Mesenchymal stem cell (in vitro differentiated cells and primary cell): ENCODE measurements at regions not wholly inside any gene's neighbourhood (a gene's known extent, or its start where the extent isn't known, plus 50 kb on each side); places are given as distances from the start of the nearest gene placed in this dataset.

Source experiments
- DNase-seq: peaks from one replicate; pipeline ENCODE4 v3.0.0-alpha.2; 2013
- H2AFZ ChIP-seq: one replicate; pipeline ENCODE4 v1.6.1; 2013; ENCODE audit warnings: low read depth, mild to moderate bottlenecking, control low read depth, inconsistent platforms, low read length, moderate library complexity
- H2AK5ac ChIP-seq: 2 replicates; pipeline ENCODE4 v1.6.1; 2013; ENCODE audit warnings: low read length, moderate library complexity, mild to moderate bottlenecking, inconsistent platforms; ENCODE audit not compliant: severe bottlenecking
- H2BK120ac ChIP-seq: one replicate; pipeline ENCODE4 v1.6.1; 2013; ENCODE audit warnings: low read depth, mild to moderate bottlenecking, inconsistent platforms, low read length, moderate library complexity
- H2BK12ac ChIP-seq, 2 experiments: one replicate each; pipeline ENCODE4 v1.6.1; 2013; ENCODE audit warnings: inconsistent platforms in 2 of 2, low read length in 2 of 2, mild to moderate bottlenecking in 2 of 2, moderate library complexity in 2 of 2, control low read depth in 1 of 2
- H2BK15ac ChIP-seq: one replicate; pipeline ENCODE4 v1.6.1; 2013; ENCODE audit warnings: mild to moderate bottlenecking, low read depth, inconsistent platforms; ENCODE audit not compliant: poor library complexity, severe bottlenecking
- H2BK5ac ChIP-seq: 2 replicates; pipeline ENCODE4 v1.6.1; 2013; ENCODE audit warnings: low read depth, mild to moderate bottlenecking, low read length, control low read depth, inconsistent platforms; ENCODE audit not compliant: poor library complexity, severe bottlenecking
- H3K14ac ChIP-seq, 2 experiments: one replicate each; pipeline ENCODE4 v1.6.1; 2013; ENCODE audit warnings: inconsistent platforms in 2 of 2, low read length in 2 of 2, control low read depth in 1 of 2, mild to moderate bottlenecking in 1 of 2, moderate library complexity in 1 of 2
- H3K18ac ChIP-seq, 2 experiments: one replicate each; pipeline ENCODE4 v1.6.1; 2013; ENCODE audit warnings: inconsistent platforms in 2 of 2, low read length in 2 of 2, control low read depth in 1 of 2, low read depth in 1 of 2, mild to moderate bottlenecking in 1 of 2
- H3K23ac ChIP-seq, 2 experiments: one replicate each; pipeline ENCODE4 v1.6.1; 2013; ENCODE audit warnings: inconsistent platforms in 2 of 2, low read length in 2 of 2, mild to moderate bottlenecking in 2 of 2, moderate library complexity in 2 of 2, control low read depth in 1 of 2
- H3K27ac ChIP-seq: 2 replicates; pipeline ENCODE4 v1.5.1; 2013; ENCODE audit warnings: mild to moderate bottlenecking, moderate library complexity, low read length, control low read depth, inconsistent platforms; ENCODE audit not compliant: poor library complexity, severe bottlenecking
- H3K27me3 ChIP-seq, 2 experiments: 2 replicates each; pipeline versions ENCODE4 v1.6.1 to v1.7.0; 2013; ENCODE audit warnings: low read length in 2 of 2, mild to moderate bottlenecking in 2 of 2, moderate library complexity in 2 of 2, control low read depth in 1 of 2, inconsistent platforms in 1 of 2; ENCODE audit not compliant: control insufficient read depth in 1 of 2, insufficient read depth in 1 of 2
- H3K36me3 ChIP-seq, 2 experiments: 2 replicates each; pipeline versions ENCODE4 v1.6.1 to v1.7.0; 2013; ENCODE audit warnings: low read length in 2 of 2, control low read depth in 1 of 2, inconsistent platforms in 1 of 2, low read depth in 1 of 2, mild to moderate bottlenecking in 1 of 2; ENCODE audit not compliant: insufficient read depth in 2 of 2, control insufficient read depth in 1 of 2
- H3K4ac ChIP-seq, 2 experiments: one replicate each; pipeline ENCODE4 v1.6.1; 2013; ENCODE audit warnings: inconsistent platforms in 2 of 2, low read length in 2 of 2, mild to moderate bottlenecking in 2 of 2, moderate library complexity in 2 of 2, control low read depth in 1 of 2, low read depth in 1 of 2
- H3K4me1 ChIP-seq: 2 replicates; pipeline ENCODE4 v1.6.1; 2013; ENCODE audit warnings: low read depth, low read length, control low read depth; ENCODE audit not compliant: control insufficient read depth, insufficient read depth
- H3K4me2 ChIP-seq: 2 replicates; pipeline ENCODE4 v1.6.1; 2013; ENCODE audit warnings: low read length, mild to moderate bottlenecking, inconsistent platforms; ENCODE audit not compliant: poor library complexity, severe bottlenecking
- H3K4me3 ChIP-seq, 2 experiments: 2 replicates each; pipeline versions ENCODE4 v1.5.1 to v1.7.0; 2013; ENCODE audit warnings: low read length in 2 of 2, mild to moderate bottlenecking in 2 of 2, control low read depth in 1 of 2, low read depth in 1 of 2; ENCODE audit not compliant: insufficient read depth in 1 of 2
- H3K79me1 ChIP-seq: replicated peaks from 2 replicates; pipeline ENCODE4 v1.6.1; 2013; ENCODE audit warnings: mild to moderate bottlenecking, control low read depth, low read length, inconsistent platforms; ENCODE audit not compliant: poor library complexity, severe bottlenecking
- H3K9ac ChIP-seq: 2 replicates; pipeline ENCODE4 v1.7.0; 2013; ENCODE audit warnings: mild to moderate bottlenecking, low read length, moderate library complexity
- H3K9me3 ChIP-seq: 2 replicates; pipeline ENCODE4 v1.7.0; 2013; ENCODE audit warnings: mild to moderate bottlenecking, low read length; ENCODE audit not compliant: control insufficient read depth
- H4K8ac ChIP-seq: one replicate; pipeline ENCODE4 v1.6.1; 2013; ENCODE audit warnings: inconsistent platforms, mild to moderate bottlenecking, low read length, moderate library complexity
- H4K91ac ChIP-seq: one replicate; pipeline ENCODE4 v1.6.1; 2013; ENCODE audit warnings: mild to moderate bottlenecking, low read length, inconsistent platforms
- WGBS: methylation state at CpG from one replicate; pipeline ENCODE4 v1.1.7; 2013; ENCODE audit warnings: mixed read lengths; 5-methylcytosine and 5-hydroxymethylcytosine counted together

GRCh38 chr2:158890296-158890905 lies 78.0 kb upstream of the TANC1 start:
- no peak overlapping the region for H4K8ac ChIP-seq
- H2BK120ac ChIP-seq = no peak overlapping the region
- H3K14ac ChIP-seq = no peak overlapping the region
- 92% methylated on average over 2 of the region's 3 CpGs for WGBS
- no peak overlapping the region for H3K18ac ChIP-seq
- H2BK5ac ChIP-seq = no peak overlapping the region
- no peak for DNase-seq
- H2AFZ ChIP-seq = no peak overlapping the region
- H2AK5ac ChIP-seq = no peak overlapping the region
- H2BK12ac ChIP-seq = no peak overlapping the region
- no peak overlapping the region for H3K4me3 ChIP-seq
- no peak overlapping the region for H4K91ac ChIP-seq
- H2BK15ac ChIP-seq = no peak overlapping the region
- H3K9ac ChIP-seq = no peak overlapping the region
- no peaks in the 10 kb centered on the region for H3K9me3 ChIP-seq
- H3K23ac ChIP-seq = no peak overlapping the region
- H3K4me2 ChIP-seq = no peak overlapping the region
- H3K27ac ChIP-seq = no peak overlapping the region
- H3K4me1 ChIP-seq = peaks cover 6% of the 10 kb centered on the region
- H3K27me3 ChIP-seq = no peaks in the 10 kb centered on the region
- H3K79me1 ChIP-seq = no peaks in the 10 kb centered on the region
- no peaks in the 10 kb centered on the region for H3K36me3 ChIP-seq
- no peak overlapping the region for H3K4ac ChIP-seq

- no peak for DNase-seq
Measured at GRCh38 chr2:158893026-158893425, 75.4 kb upstream of the TANC1 start.

GRCh38 chr2:158893474-158893873 lies 75.0 kb upstream of the TANC1 start:
- Histone ChIP-seq H3K18ac (no peak overlapping the region), H3K27ac (no peak overlapping the region)

More at GRCh38 chr2:158893026-158893425, 75.4 kb upstream of the TANC1 start:
- no peak overlapping the region for H2AFZ ChIP-seq
- peaks cover 6% of the 10 kb centered on the region for H3K4me1 ChIP-seq
- H4K91ac ChIP-seq = no peak overlapping the region
- peak overlapping the region; percentile 22 for H3K9ac ChIP-seq
- no peak overlapping the region for H2BK12ac ChIP-seq
- no peaks in the 10 kb centered on the region for H3K36me3 ChIP-seq
- no peak overlapping the region for H2BK15ac ChIP-seq
- no peak overlapping the region for H3K4me2 ChIP-seq
- H3K4ac ChIP-seq = no peak overlapping the region
- no peaks in the 10 kb centered on the region for H3K9me3 ChIP-seq
- H4K8ac ChIP-seq = no peak overlapping the region
- no peak overlapping the region for H2BK120ac ChIP-seq
- no peak overlapping the region for H3K18ac ChIP-seq
- no peak overlapping the region for H3K14ac ChIP-seq
- H3K79me1 ChIP-seq = no peaks in the 10 kb centered on the region
- H2BK5ac ChIP-seq = no peak overlapping the region
- 92% methylated on average over 7 of the region's 8 CpGs for WGBS
- no peak overlapping the region for H3K27ac ChIP-seq
- H3K23ac ChIP-seq = no peak overlapping the region
- H3K27me3 ChIP-seq = no peaks in the 10 kb centered on the region
- no peak overlapping the region for H2AK5ac ChIP-seq
- peak overlapping the region in 1 of 2 experiments; percentile 26 for H3K4me3 ChIP-seq

GRCh38 chr2:158894078-158894477 lies 74.4 kb upstream of the TANC1 start:
- H3K79me1 ChIP-seq = no peaks in the 10 kb centered on the region
- H3K4me2 ChIP-seq = no peak overlapping the region
- 81% methylated on average over 4 of the region's 5 CpGs for WGBS
- H3K4me3 ChIP-seq = no peak overlapping the region
- H2BK5ac ChIP-seq = no peak overlapping the region
- no peak overlapping the region for H3K14ac ChIP-seq
- H3K23ac ChIP-seq = no peak overlapping the region
- H2BK120ac ChIP-seq = no peak overlapping the region
- no peak overlapping the region for H2BK12ac ChIP-seq
- no peak overlapping the region for H2AK5ac ChIP-seq
- H4K8ac ChIP-seq = no peak overlapping the region
- DNase-seq = no peak
- H3K9ac ChIP-seq = no peak overlapping the region
- no peak overlapping the region for H2AFZ ChIP-seq
- H3K36me3 ChIP-seq = no peaks in the 10 kb centered on the region
- no peak overlapping the region for H3K4ac ChIP-seq
- no peak overlapping the region for H4K91ac ChIP-seq
- H2BK15ac ChIP-seq = no peak overlapping the region
- no peak overlapping the region for H3K18ac ChIP-seq
- no peak overlapping the region for H3K27ac ChIP-seq
- H3K27me3 ChIP-seq = no peaks in the 10 kb centered on the region
- H3K4me1 ChIP-seq = peaks cover 6% of the 10 kb centered on the region
- H3K9me3 ChIP-seq = no peaks in the 10 kb centered on the region

More at GRCh38 chr2:158893474-158893873, 75.0 kb upstream of the TANC1 start:
- no peak overlapping the region for H3K4ac ChIP-seq
- no peaks in the 10 kb centered on the region for H3K9me3 ChIP-seq
- no peak overlapping the region for H3K14ac ChIP-seq
- H3K4me2 ChIP-seq = no peak overlapping the region
- no peak overlapping the region for H2BK5ac ChIP-seq
- H3K79me1 ChIP-seq = no peaks in the 10 kb centered on the region
- 98% methylated on average over 2 of the region's 2 CpGs for WGBS
- no peaks in the 10 kb centered on the region for H3K27me3 ChIP-seq
- peaks cover 6% of the 10 kb centered on the region for H3K4me1 ChIP-seq
- no peak overlapping the region for H3K4me3 ChIP-seq
- peak overlapping the region; percentile 22 for H3K9ac ChIP-seq
- H4K8ac ChIP-seq = no peak overlapping the region
- H2AK5ac ChIP-seq = no peak overlapping the region
- H3K23ac ChIP-seq = no peak overlapping the region
- no peak overlapping the region for H2BK15ac ChIP-seq
- no peak overlapping the region for H2AFZ ChIP-seq
- no peak overlapping the region for H2BK120ac ChIP-seq
- no peak overlapping the region for H4K91ac ChIP-seq
- no peaks in the 10 kb centered on the region for H3K36me3 ChIP-seq
- no peak for DNase-seq
- no peak overlapping the region for H2BK12ac ChIP-seq
